ENCODE measurements at regions not wholly inside any gene's neighbourhood (a gene's known extent, or its start where the extent isn't known, plus 50 kb on each side); places are given as distances from the start of the nearest gene placed in this dataset.

DNA sequence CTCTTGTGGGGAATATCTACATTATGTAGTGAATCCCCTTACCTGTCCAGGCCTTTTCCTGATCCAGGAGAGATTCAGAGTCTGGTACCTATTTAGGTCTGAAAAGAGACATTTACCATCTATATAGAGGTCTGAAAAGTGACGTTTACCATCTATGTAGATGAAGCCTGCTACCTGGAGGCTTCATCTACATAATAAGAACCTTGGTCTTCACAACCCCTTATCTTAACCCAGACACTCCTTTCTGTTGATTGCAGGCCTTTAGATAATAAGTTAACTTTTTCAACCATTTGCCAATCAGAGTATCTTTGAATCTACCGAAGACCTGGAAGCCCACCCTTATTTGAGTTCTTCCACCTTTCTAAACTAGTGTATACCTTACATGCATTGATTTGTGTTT, 113.0 kb upstream of the DMRT1 start:
- Histone ChIP-seq H3K27me3 (ENCODE audit: control insufficient read depth in 2 of 2, insufficient read depth in 2 of 2, low read length in 2 of 2) (no peaks in the 10 kb centered on the region), H3K27ac (ENCODE audit: insufficient read depth, low read depth, low read length) (no peak overlapping the region), H3K9me3 (replicated peaks; ENCODE audit: control insufficient read depth, insufficient read depth, low read length) (no peaks in the 10 kb centered on the region), H2AFZ (ENCODE audit: low read depth, low read length) (no peak overlapping the region), H3K36me3 (ENCODE audit: control insufficient read depth in 2 of 2, extremely low read depth in 1 of 2, insufficient read depth in 2 of 2, low read length in 2 of 2) (peaks cover 8 to 19% of the 10 kb centered on the region in 2 experiments), H3K79me2 (ENCODE audit: control insufficient read depth, insufficient read depth, low read length) (peaks cover 29% of the 10 kb centered on the region), H3K9ac (replicated peaks; ENCODE audit: extremely low read depth, insufficient read depth, low read length) (no peak overlapping the region), H3K9me1 (replicated peaks; ENCODE audit: control insufficient read depth, extremely low read depth, insufficient read depth, low read length) (no peaks in the 10 kb centered on the region), H4K20me1 (replicated peaks; ENCODE audit: control insufficient read depth, extremely low read depth, insufficient read depth, low read length) (no peaks in the 10 kb centered on the region), H3K4me1 (ENCODE audit: control insufficient read depth, extremely low read depth, insufficient read depth, low read length) (no peaks in the 10 kb centered on the region), H3K4me2 (ENCODE audit: insufficient read depth, low read length) (no peak overlapping the region), H3K4me3 (replicated peaks in 1 of 3; ENCODE audit: insufficient read depth in 1 of 3, low read depth in 1 of 3, low read length in 3 of 3) (no peak overlapping the region)
- intact Hi-C loops (cut with micrococcal nuclease) (no loop called here), dilution Hi-C loops (cut with MboI; ENCODE audit: extremely low pct_ligation_motif_present, low sequenced_read_pairs) (no loop called here)
- POLR2A ChIA-PET, result no interaction called here
- CTCF ChIA-PET, result no interaction called here
- DNase-seq (ENCODE audit: low read depth, low spot score) (no peak), FAIRE-seq (no peak)
- TF ChIP-seq GATA2 (IDR thresholded peaks at IDR 0.05; ENCODE audit: insufficient read depth, insufficient read length, low read depth, low read length) (no peak), POLR2A (IDR thresholded peaks at IDR 0.05; ENCODE audit: low read depth, low read length) (no peak), POLR2AphosphoS5 (IDR thresholded peaks at IDR 0.05; ENCODE audit: insufficient read depth, low read depth, low read length) (no peak), CTCF (IDR thresholded peaks at IDR 0.05; ENCODE audit: extremely low read depth in 1 of 2, insufficient read depth in 1 of 2, low read depth in 1 of 2, low read length in 2 of 2) (no peak), FOS (IDR thresholded peaks at IDR 0.05; ENCODE audit: borderline replicate concordance, insufficient read depth, low read length) (no peak), JUN (IDR thresholded peaks at IDR 0.05; ENCODE audit: borderline replicate concordance, insufficient read depth, insufficient read length, low read depth) (no peak), MYC (IDR thresholded peaks at IDR 0.05; ENCODE audit: low read depth, low read length) (no peak), EZH2 (IDR thresholded peaks at IDR 0.05; ENCODE audit: borderline replicate concordance, low read depth, low read length, severe bottlenecking) (no peak)
- TF ChIP-seq, protein P1, sequence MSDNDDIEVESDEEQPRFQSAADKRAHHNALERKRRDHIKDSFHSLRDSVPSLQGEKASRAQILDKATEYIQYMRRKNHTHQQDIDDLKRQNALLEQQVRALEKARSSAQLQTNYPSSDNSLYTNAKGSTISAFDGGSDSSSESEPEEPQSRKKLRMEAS (IDR thresholded peaks at IDR 0.05; ENCODE audit: insufficient read depth, insufficient read length), result no peak
- BruUV-seq (replicated peaks), result no TSS peak

Data from endothelial cell of umbilical vein (primary cell).